Esophagus squamous epithelium (tissue), 4 donors: ENCODE measurements at regions not wholly inside any gene's neighbourhood (a gene's known extent, or its start where the extent isn't known, plus 50 kb on each side); places are given as distances from the start of the nearest gene placed in this dataset.

ENCODE experiments used
- POLR2A ChIP-seq, 4 donors: fragments of 450-650 bp; IDR thresholded peaks; one replicate each; pipeline ENCODE4 v1.6.1; 2017; ENCODE audit warnings: antibody characterized with exemption in 4 of 4, mild to moderate bottlenecking in 4 of 4, moderate library complexity in 3 of 4
- TF ChIP-seq, protein P1 (sequence below), 6 experiments: fragments of 450-650 bp in 4 of 6; fragments of 200-600 bp in 2 of 6; sonication (generic) in 2 of 6; IDR thresholded peaks; one replicate each; pipeline ENCODE4 v1.5.1; 2016 to 2019; ENCODE audit warnings: antibody characterized with exemption in 6 of 6, mild to moderate bottlenecking in 4 of 6, moderate library complexity in 4 of 6

- TF ChIP-seq, protein P1, sequence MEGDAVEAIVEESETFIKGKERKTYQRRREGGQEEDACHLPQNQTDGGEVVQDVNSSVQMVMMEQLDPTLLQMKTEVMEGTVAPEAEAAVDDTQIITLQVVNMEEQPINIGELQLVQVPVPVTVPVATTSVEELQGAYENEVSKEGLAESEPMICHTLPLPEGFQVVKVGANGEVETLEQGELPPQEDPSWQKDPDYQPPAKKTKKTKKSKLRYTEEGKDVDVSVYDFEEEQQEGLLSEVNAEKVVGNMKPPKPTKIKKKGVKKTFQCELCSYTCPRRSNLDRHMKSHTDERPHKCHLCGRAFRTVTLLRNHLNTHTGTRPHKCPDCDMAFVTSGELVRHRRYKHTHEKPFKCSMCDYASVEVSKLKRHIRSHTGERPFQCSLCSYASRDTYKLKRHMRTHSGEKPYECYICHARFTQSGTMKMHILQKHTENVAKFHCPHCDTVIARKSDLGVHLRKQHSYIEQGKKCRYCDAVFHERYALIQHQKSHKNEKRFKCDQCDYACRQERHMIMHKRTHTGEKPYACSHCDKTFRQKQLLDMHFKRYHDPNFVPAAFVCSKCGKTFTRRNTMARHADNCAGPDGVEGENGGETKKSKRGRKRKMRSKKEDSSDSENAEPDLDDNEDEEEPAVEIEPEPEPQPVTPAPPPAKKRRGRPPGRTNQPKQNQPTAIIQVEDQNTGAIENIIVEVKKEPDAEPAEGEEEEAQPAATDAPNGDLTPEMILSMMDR (IDR thresholded peaks at IDR 0.05) = no peak
- TF ChIP-seq POLR2A (IDR thresholded peaks at IDR 0.05) = no peak
These were observed 1193.0 kb downstream of the UQCRFS1 start for GRCh38 chr19:28019901-28020300.
